ENCODE measurements at regions not wholly inside any gene's neighbourhood (a gene's known extent, or its start where the extent isn't known, plus 50 kb on each side); places are given as distances from the start of the nearest gene placed in this dataset.
"Not testable (repeated sequence)": the region's sequence is repeated elsewhere in the genome, so short reads cannot be mapped to it uniquely, and the experiment has no call there.

GRCh38 chr4:28238876-28239275, 1378.2 kb downstream of the STIM2 start:
- DNase-seq, result no peak

- DNase-seq, result no peak
Observed at GRCh38 chr4:28241021-28241420, 1380.4 kb downstream of the STIM2 start.

DNA sequence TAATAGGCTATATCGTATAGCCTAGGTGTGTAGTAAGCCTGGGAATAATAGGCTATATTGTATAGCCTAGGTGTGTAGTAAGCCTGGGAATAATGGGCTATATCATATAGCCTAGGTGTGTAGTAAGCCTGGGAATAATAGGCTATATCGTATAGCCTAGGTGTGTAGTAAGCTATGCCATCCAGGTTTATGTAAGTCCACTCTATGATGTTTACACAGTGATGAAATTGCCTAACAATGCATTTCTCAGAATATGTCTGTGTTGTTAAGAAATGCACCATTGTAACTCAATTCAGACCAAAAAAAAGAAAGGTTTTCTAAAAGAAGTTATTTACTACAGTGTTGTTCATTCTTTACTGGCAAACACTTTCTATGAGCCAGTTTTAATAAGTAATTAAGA, 1387.2 kb downstream of the STIM2 start:
- DNase-seq, result no peak

DNA sequence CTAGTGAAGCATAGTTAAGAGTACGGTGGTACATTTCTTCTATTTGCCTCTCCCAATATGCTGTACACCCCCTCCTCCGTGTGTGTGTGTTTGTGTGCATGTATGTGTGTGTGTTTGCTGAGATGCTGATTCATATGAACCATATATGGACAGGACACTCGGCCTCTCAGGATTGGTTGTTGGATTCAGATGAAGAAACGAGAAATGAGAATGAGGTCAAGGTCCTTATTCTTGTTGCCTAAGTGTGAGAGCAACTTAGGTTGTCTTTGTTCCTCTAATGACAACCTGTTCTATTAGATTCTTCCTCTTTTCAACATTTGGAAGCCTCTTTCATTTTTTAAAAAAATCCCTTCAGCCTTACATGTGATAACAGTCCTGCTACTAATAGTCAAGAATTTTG, 1387.6 kb downstream of the STIM2 start:
- no peak for DNase-seq

DNA sequence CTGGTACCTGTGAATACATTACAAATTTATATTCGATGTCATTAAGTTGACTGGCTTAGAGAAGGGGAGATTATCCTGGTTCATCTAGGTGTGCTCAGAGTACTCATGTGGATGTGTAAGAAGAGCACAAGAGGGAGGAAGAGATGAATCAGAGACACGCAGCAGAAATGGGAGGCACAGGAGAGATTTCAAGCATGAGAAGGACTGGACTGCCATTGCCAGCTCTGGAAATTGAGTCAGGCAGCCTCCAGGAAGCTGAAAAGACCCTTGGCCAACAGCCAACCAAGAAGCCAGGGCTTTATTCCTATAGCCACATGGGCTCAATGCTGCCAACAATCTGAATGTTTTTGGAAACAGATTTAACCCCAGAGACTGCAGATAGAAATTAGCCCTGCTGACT, 1390.0 kb downstream of the STIM2 start:
- DNase-seq, result no peak

DNA sequence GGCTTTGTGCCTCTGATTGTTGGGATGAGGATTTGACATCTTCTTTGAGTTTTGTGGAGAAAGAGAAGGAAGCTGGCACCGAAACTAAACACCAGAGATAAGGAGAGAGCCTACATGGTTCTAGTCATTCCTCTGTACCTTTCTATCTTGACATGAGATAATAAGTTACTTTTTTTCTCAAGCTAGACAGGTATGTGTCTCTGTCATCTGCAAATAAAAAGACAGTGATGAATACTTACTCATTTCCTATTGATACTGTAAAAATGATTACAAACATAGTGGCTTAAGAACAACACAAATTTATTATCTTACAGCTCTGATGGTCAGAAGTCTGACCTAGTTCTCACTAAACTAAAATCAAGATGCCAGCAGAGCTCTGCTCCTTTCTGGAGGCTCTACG, 1391.2 kb downstream of the STIM2 start:
- DNase-seq, result no peak

DNA sequence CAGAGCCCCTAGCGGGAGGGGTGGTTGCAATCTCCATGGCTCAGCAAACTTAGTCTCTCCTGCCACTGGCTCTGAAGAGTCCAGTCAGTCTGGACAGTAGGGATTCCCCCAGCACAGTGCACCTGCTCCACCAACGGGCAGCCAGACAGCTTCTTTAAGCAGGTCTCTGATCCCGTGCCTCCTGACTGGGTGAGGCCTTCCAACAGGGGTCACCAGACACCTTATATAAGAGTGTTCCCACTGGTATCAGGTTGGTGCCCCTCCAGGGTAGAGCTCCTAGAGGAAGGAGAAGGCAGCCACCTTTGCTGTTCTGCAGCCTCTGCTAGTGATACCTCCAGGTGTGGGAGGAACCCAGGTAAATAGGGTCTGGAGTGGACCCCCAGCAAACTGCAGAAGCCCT, 1393.4 kb downstream of the STIM2 start:
- DNase-seq, result no peak

DNA sequence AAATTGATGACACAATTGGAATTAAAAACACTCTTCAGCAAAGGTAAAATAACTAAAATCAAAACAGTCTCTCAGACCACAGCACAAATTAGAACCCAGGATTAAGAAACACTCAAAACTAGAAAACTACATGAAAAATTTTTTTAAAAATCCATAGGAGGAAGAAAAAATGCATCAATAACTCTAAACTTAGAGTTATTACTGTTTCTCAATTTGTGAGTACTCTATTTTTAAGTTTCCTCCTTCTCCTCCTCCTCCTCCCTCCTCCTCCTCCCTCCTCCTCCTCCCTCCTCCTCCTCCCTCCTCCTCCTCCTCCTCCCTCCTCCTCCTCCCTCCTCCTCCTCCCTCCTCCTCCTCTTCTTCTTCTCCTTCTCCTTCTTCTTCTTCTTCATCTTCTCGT, 1395.7 kb downstream of the STIM2 start:
- no peak for DNase-seq

- DNase-seq, result no peak
Observed at GRCh38 chr4:28259951-28260350, 1399.3 kb downstream of the STIM2 start.

GRCh38 chr4:28267166-28267565, 1406.5 kb downstream of the STIM2 start:
- no peak for DNase-seq

- no peak for DNase-seq
Observed at GRCh38 chr4:28269426-28269825, 1408.8 kb downstream of the STIM2 start.

GRCh38 chr4:28277931-28278330, 1417.3 kb downstream of the STIM2 start:
- no peak for DNase-seq

GRCh38 chr4:28278676-28279075, 1418.0 kb downstream of the STIM2 start:
- DNase-seq, result no peak

GRCh38 chr4:28279249-28279648, 1418.6 kb downstream of the STIM2 start:
- DNase-seq, result no peak

DNA sequence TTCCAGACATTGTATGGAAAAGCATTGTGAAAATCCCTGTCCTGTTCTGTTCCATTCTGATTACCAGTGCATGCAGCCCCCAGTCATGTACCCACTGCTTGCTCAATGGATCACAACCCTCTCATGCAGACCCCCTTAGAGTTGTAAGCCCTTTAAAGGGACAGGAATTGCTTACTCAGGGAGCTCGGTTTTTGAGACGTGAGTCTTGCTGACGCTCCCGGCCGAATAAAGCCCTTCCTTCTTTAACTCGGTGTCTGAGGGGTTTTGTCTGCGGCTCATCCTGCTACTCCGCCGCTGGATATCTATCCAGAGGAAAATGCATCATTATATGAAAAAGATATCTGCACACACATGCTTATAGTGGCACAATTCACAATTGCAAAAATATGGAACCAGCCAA, 1425.6 kb downstream of the STIM2 start:
- DNase-seq, result not testable (repeated sequence)

DNA sequence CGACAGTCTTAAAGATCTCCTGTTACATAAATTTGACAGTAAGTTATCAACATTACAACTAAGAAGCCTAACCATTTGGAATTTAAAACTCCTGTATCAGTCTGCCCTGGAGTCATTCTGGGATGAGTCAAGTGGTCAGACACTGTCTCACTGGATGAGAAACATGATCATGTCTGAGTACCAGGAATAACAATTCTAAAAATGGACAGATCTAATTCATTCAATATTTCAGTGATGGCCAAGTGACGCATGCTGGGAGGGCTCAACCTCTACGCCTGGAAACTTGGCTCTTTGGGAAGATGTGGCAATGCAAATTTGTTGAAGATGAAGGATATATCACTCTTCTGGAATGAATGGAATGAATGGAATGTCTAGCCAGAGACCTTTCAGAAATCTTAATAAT, 1427.2 kb downstream of the STIM2 start:
- no peak for DNase-seq

DNA sequence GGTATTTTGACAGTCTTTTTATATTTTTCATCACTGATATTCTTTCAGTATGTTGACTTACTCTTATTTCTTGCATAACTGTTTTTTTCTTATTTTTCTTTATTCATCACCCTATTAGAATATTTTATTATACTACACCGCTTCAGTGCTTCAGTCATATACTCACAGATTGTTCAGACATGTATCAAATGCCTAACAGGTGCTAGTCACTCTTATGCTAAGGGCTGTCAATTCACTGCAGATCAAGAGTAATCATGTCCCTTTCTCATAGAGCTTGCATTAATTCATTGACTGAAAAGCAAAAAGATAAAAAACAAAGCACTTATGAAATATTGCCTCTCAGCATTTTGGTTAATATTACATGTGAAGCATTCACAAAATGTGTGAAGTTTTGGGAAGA, 1435.6 kb downstream of the STIM2 start:
- DNase-seq, result no peak

- no peak for DNase-seq
Observed at GRCh38 chr4:28310926-28311325, 1450.3 kb downstream of the STIM2 start.

GRCh38 chr4:28312497-28312896, 1451.9 kb downstream of the STIM2 start:
- DNase-seq, result not testable (repeated sequence)

- no peak for DNase-seq
Observed at GRCh38 chr4:28313729-28314713, 1453.4 kb downstream of the STIM2 start.

GRCh38 chr4:28317221-28317620, 1456.6 kb downstream of the STIM2 start:
- DNase-seq, result no peak

- DNase-seq, result no peak
Observed at GRCh38 chr4:28334249-28334648, 1473.6 kb downstream of the STIM2 start.

GRCh38 chr4:28341784-28342183, 1481.1 kb downstream of the STIM2 start:
- DNase-seq, result no peak

- DNase-seq, result no peak
Observed at GRCh38 chr4:28350485-28350884, 1489.8 kb downstream of the STIM2 start.

DNA sequence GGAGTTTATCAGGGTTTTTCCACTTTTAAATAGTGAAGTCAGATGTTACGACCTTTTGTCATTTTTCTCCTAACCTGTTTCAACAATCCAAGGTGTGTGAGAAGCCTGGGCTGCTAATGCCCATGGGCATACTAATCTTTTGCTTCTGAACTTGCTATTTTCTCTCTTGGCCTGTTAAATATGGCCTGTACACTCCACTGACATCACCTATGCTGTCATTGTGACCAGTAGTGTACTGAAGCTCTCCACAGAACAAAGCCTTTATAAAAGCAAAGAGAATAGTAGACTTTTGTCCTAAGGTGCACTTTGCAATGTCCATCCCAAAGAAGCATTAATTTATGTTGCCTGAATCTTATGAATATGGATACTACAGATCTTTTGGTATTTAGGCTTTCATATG, 1490.5 kb downstream of the STIM2 start:
- no peak for DNase-seq

Measured in NCI-H1105 treated with DMSO at 0.1 percent for 48 hours (cell line).